Endothelial cell of umbilical vein (primary cell): ENCODE measurements at regions not wholly inside any gene's neighbourhood (a gene's known extent, or its start where the extent isn't known, plus 50 kb on each side); places are given as distances from the start of the nearest gene placed in this dataset.

Experiments
- BruUV-seq: library from RNA; stranded (reverse); fragments of 400-500 nt; replicated peaks from 2 replicates; lab custom pipeline; 2021; lab: Mats Ljungman, UMichigan
- CTCF ChIA-PET: fragments of 300-600, 350-600 bp; sonication (Branson Sonifier 250); formaldehyde crosslinking; loops from one replicate; lab custom pipeline; 2021; ENCODE audit warnings: antibody characterized with exemption, inconsistent platforms; lab: Charles Lee
- POLR2A ChIA-PET: fragments of 300-600, 350-600 bp; sonication (Branson Sonifier 250); formaldehyde crosslinking; loops from one replicate; lab custom pipeline; 2021; ENCODE audit warnings: antibody characterized with exemption, inconsistent platforms; lab: Charles Lee
- DNase-seq: peaks from one replicate; pipeline ENCODE4 v3.0.0-alpha.2; 2011; ENCODE audit warnings: low read depth, low spot score
- FAIRE-seq: peaks from 2 replicates; lab custom pipeline; 2011; peaks lifted over from hg19 to GRCh38; lab: Jason Lieb, UNC
- H2AFZ ChIP-seq: 2 replicates; pipeline ENCODE4 v1.6.0; 2012; ENCODE audit warnings: low read depth, low read length, control low read depth, inconsistent platforms
- H3K27ac ChIP-seq: 2 replicates; pipeline ENCODE4 v1.5.1; 2011; ENCODE audit warnings: low read depth, mild to moderate bottlenecking, control low read depth, low read length, moderate library complexity; ENCODE audit not compliant: insufficient read depth
- H3K27me3 ChIP-seq, 2 experiments: 2 replicates each; pipeline versions ENCODE4 v1.6.0 to v1.6.1; 2011; ENCODE audit warnings: low read length in 2 of 2, mixed read lengths in 1 of 2; ENCODE audit not compliant: control insufficient read depth in 2 of 2, insufficient read depth in 2 of 2
- H3K36me3 ChIP-seq, 2 experiments: 2 replicates in 1 of 2; 3 replicates in 1 of 2; pipeline ENCODE4 v1.5.1; 2011; ENCODE audit warnings: low read length in 2 of 2, mild to moderate bottlenecking in 1 of 2, moderate library complexity in 1 of 2; ENCODE audit not compliant: control insufficient read depth in 2 of 2, insufficient read depth in 2 of 2; ENCODE audit errors: extremely low read depth in 1 of 2
- H3K4me1 ChIP-seq: 3 replicates; pipeline ENCODE4 v1.5.1; 2011; ENCODE audit warnings: mild to moderate bottlenecking, low read length; ENCODE audit not compliant: control insufficient read depth, insufficient read depth; ENCODE audit errors: extremely low read depth
- H3K4me2 ChIP-seq: 2 replicates; pipeline ENCODE4 v1.6.1; 2011; ENCODE audit warnings: low read length, control low read depth, mixed read lengths; ENCODE audit not compliant: insufficient read depth
- H3K4me3 ChIP-seq, 3 experiments: fragments of 200-600 bp in 1 of 3; sonication (generic), shearing (Covaris generic) in 1 of 3; replicated peaks in 1 of 3; 2 replicates each; pipeline ENCODE4 v1.5.1; 2011 to 2016; ENCODE audit warnings: control low read depth in 3 of 3, low read length in 3 of 3, mild to moderate bottlenecking in 2 of 3, inconsistent platforms in 1 of 3, low read depth in 1 of 3, moderate library complexity in 1 of 3; ENCODE audit not compliant: insufficient read depth in 1 of 3
- H3K79me2 ChIP-seq: 2 replicates; pipeline ENCODE4 v1.6.0; 2012; ENCODE audit warnings: low read length, inconsistent platforms; ENCODE audit not compliant: control insufficient read depth, insufficient read depth
- H3K9ac ChIP-seq: replicated peaks from 2 replicates; pipeline ENCODE3; 2011; ENCODE audit warnings: low read length, control low read depth; ENCODE audit not compliant: insufficient read depth; ENCODE audit errors: extremely low read depth
- H3K9me1 ChIP-seq: replicated peaks from 3 replicates; pipeline ENCODE4 v1.6.0; 2011; ENCODE audit warnings: mild to moderate bottlenecking, low read length; ENCODE audit not compliant: control insufficient read depth, insufficient read depth; ENCODE audit errors: extremely low read depth
- H3K9me3 ChIP-seq: replicated peaks from 2 replicates; pipeline ENCODE4 v1.5.1; 2012; ENCODE audit warnings: low read length, inconsistent platforms; ENCODE audit not compliant: control insufficient read depth, insufficient read depth
- H4K20me1 ChIP-seq: replicated peaks from 2 replicates; pipeline ENCODE3; 2011; ENCODE audit warnings: mild to moderate bottlenecking, low read length; ENCODE audit not compliant: control insufficient read depth, insufficient read depth; ENCODE audit errors: extremely low read depth
- EZH2 ChIP-seq: IDR thresholded peaks from 2 replicates; pipeline ENCODE4 v1.6.1; 2012; ENCODE audit warnings: borderline replicate concordance, low read depth, mild to moderate bottlenecking, moderate library complexity, low read length, inconsistent platforms; ENCODE audit not compliant: severe bottlenecking
- FOS ChIP-seq: IDR thresholded peaks from 2 replicates; pipeline ENCODE4 v1.6.1; 2011; ENCODE audit warnings: mild to moderate bottlenecking, low read length, moderate library complexity, borderline replicate concordance; ENCODE audit not compliant: insufficient read depth
- GATA2 ChIP-seq: IDR thresholded peaks from 2 replicates; pipeline ENCODE4 v1.7.0; 2011; ENCODE audit warnings: low read depth, mild to moderate bottlenecking, moderate library complexity, mixed read lengths, low read length; ENCODE audit not compliant: insufficient read length, insufficient read depth
- JUN ChIP-seq: IDR thresholded peaks from 2 replicates; pipeline ENCODE4 v1.6.1; 2011; ENCODE audit warnings: borderline replicate concordance, low read depth; ENCODE audit not compliant: insufficient read length, insufficient read depth
- MYC ChIP-seq: IDR thresholded peaks from one replicate; pipeline ENCODE4 v1.6.1; 2011; ENCODE audit warnings: mild to moderate bottlenecking, low read depth, low read length
- POLR2A ChIP-seq: IDR thresholded peaks from 2 replicates; pipeline ENCODE4 v1.6.1; 2012; ENCODE audit warnings: low read depth, mild to moderate bottlenecking, control low read depth, low read length
- POLR2AphosphoS5 ChIP-seq: IDR thresholded peaks from 2 replicates; pipeline ENCODE4 v1.6.1; 2012; ENCODE audit warnings: low read depth, mild to moderate bottlenecking, control low read depth, low read length, moderate library complexity; ENCODE audit not compliant: insufficient read depth
- dilution Hi-C: fragments of 300-500 bp; cut with MboI; formaldehyde crosslinking; loops from one replicate; pipeline ENCODE4 v1.15.0; 2019; ENCODE audit warnings: low sequenced_read_pairs; ENCODE audit not compliant: extremely low pct_ligation_motif_present
- intact Hi-C: fragments of 100-400 bp; cut with micrococcal nuclease; formaldehyde crosslinking; loops from one replicate; pipeline ENCODE4 v1.10.0; 2022
- TF ChIP-seq, protein P1 (sequence below), 2 donors: IDR thresholded peaks; 1 replicate in 1 of 2; 2 replicates in 1 of 2; pipeline ENCODE4 v1.5.1; 2011; ENCODE audit warnings: low read length in 2 of 2, mild to moderate bottlenecking in 2 of 2, moderate library complexity in 2 of 2, control low read depth in 1 of 2, inconsistent platforms in 1 of 2, low read depth in 1 of 2; ENCODE audit not compliant: insufficient read depth in 1 of 2; ENCODE audit errors: extremely low read depth in 1 of 2
- TF ChIP-seq, protein P2 (sequence below): IDR thresholded peaks from 2 replicates; pipeline ENCODE4 v1.6.1; 2011; ENCODE audit not compliant: insufficient read depth, insufficient read length

DNA sequence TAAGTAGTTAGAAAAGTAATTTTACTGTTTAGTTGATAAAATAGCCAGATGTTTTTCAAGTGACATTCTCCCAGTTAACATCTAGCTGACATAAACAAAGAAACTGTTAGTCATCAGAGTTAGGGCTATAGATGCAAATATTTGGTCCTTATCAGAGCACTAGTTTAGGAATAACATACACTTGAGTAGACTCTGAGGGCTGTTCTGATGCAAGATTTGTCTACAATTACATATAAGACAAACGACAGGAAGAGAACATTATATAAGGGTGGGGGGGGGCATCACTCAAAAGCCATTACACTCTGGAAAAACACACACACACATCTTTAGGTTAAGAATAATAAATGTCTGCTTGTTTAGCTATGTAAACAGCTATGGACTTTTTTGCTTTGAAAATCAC, 554.4 kb upstream of the LRRTM1 start:
- ChIA-PET POLR2A (no interaction called here), CTCF (no interaction called here)
- TF ChIP-seq EZH2 = no peak
- TF ChIP-seq POLR2A = no peak
- no peak overlapping the region for H3K9ac ChIP-seq
- H3K9me1 ChIP-seq = no peaks in the 10 kb centered on the region
- DNase-seq = no peak
- peaks cover 2% of the 10 kb centered on the region for H3K9me3 ChIP-seq
- H3K4me3 ChIP-seq = no peak overlapping the region
- no peak overlapping the region for H3K4me2 ChIP-seq
- no peaks in the 10 kb centered on the region for H4K20me1 ChIP-seq
- H3K4me1 ChIP-seq = no peaks in the 10 kb centered on the region
- no peak overlapping the region for H2AFZ ChIP-seq
- H3K36me3 ChIP-seq = no peaks in the 10 kb centered on the region
- dilution Hi-C loops (no loop called here), intact Hi-C loops (no loop called here)
- no peak for FAIRE-seq
- H3K27ac ChIP-seq = no peak overlapping the region
- no peaks in the 10 kb centered on the region for H3K27me3 ChIP-seq
- BruUV-seq = no TSS peak
- H3K79me2 ChIP-seq = no peaks in the 10 kb centered on the region

DNA sequence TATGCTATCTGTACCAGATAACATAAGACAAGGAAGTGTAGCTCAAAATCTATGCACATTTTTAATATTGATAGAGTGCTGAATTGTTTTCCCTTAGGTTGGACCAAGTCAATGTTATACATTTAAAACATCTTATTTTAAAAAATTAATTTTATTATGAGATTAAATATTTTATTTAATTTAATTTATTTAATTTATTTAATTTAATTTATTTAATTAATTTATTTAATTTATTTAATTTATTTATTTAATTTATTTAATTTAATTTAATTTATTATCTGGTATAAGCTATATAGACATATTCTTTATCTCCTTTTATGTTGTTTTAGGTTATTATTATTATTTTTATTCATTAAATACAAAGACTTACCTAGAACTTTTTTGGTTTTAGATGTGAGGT, 551.7 kb upstream of the LRRTM1 start:
- FAIRE-seq (no peak), DNase-seq (no peak)
- Histone ChIP-seq H4K20me1 (no peaks in the 10 kb centered on the region), H3K4me3 (no peak overlapping the region), H3K36me3 (no peaks in the 10 kb centered on the region), H3K79me2 (no peaks in the 10 kb centered on the region), H3K4me2 (no peak overlapping the region), H2AFZ (no peak overlapping the region), H3K9me3 (peaks cover 2% of the 10 kb centered on the region), H3K27ac (no peak overlapping the region), H3K27me3 (no peaks in the 10 kb centered on the region), H3K4me1 (no peaks in the 10 kb centered on the region), H3K9me1 (no peaks in the 10 kb centered on the region), H3K9ac (no peak overlapping the region)
- TF ChIP-seq, protein P1, sequence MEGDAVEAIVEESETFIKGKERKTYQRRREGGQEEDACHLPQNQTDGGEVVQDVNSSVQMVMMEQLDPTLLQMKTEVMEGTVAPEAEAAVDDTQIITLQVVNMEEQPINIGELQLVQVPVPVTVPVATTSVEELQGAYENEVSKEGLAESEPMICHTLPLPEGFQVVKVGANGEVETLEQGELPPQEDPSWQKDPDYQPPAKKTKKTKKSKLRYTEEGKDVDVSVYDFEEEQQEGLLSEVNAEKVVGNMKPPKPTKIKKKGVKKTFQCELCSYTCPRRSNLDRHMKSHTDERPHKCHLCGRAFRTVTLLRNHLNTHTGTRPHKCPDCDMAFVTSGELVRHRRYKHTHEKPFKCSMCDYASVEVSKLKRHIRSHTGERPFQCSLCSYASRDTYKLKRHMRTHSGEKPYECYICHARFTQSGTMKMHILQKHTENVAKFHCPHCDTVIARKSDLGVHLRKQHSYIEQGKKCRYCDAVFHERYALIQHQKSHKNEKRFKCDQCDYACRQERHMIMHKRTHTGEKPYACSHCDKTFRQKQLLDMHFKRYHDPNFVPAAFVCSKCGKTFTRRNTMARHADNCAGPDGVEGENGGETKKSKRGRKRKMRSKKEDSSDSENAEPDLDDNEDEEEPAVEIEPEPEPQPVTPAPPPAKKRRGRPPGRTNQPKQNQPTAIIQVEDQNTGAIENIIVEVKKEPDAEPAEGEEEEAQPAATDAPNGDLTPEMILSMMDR (IDR thresholded peaks at IDR 0.05; ENCODE audit: extremely low read depth in 1 of 2, insufficient read depth in 1 of 2, low read depth in 1 of 2, low read length in 2 of 2) = no peak
- TF ChIP-seq POLR2A = no peak
- TF ChIP-seq FOS = no peak
- TF ChIP-seq MYC = no peak
- TF ChIP-seq, protein P2, sequence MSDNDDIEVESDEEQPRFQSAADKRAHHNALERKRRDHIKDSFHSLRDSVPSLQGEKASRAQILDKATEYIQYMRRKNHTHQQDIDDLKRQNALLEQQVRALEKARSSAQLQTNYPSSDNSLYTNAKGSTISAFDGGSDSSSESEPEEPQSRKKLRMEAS = no peak
- no peak for TF ChIP-seq POLR2AphosphoS5
- no peak for TF ChIP-seq JUN
- no peak for TF ChIP-seq EZH2
- no peak for TF ChIP-seq GATA2
- intact Hi-C loops (no loop called here), dilution Hi-C loops (no loop called here)
- CTCF ChIA-PET = no interaction called here
- no TSS peak for BruUV-seq
- POLR2A ChIA-PET = no interaction called here
